K562 (cell line): ENCODE measurements at regions not wholly inside any gene's neighbourhood (a gene's known extent, or its start where the extent isn't known, plus 50 kb on each side); places are given as distances from the start of the nearest gene placed in this dataset.

Source experiments
- ATAC-seq: fragments of 200-7000 bp; cut with Tn5 transposase; 3 replicates; pipeline ENCODE4 v1.9.1; 2020; ENCODE audit warnings: moderate library complexity
- BruUV-seq: library from RNA; stranded (reverse); fragments of 400-500 nt; replicated peaks from 2 replicates; lab custom pipeline; 2021; lab: Mats Ljungman, UMichigan
- CTCF ChIA-PET: fragments of 300-600 bp; formaldehyde crosslinking; extraction: SDS; loops from one replicate; lab custom pipeline; 2021; ENCODE audit warnings: low intra/inter-chr PET ratio; lab: Yijun Ruan, JAX
- POLR2A ChIA-PET: fragments of 300-600, 350-650 bp; sonication (Branson Sonifier 250); formaldehyde crosslinking; extraction: SDS; loops from one replicate; lab custom pipeline; 2021; ENCODE audit warnings: antibody characterized with exemption, inconsistent platforms; lab: Yijun Ruan, JAX
- DNase-seq, 4 experiments: peaks; one replicate each; pipeline versions ENCODE4 v3.0.0 to v3.0.0-alpha.2; 2011 to 2018; ENCODE audit warnings: low spot score in 3 of 4, mixed read lengths in 3 of 4; ENCODE audit errors: extremely low read depth in 1 of 4
- FAIRE-seq: peaks from 2 replicates; lab custom pipeline; 2011; peaks lifted over from hg19 to GRCh38; lab: Jason Lieb, UNC
- H2AFZ ChIP-seq: 2 replicates; pipeline ENCODE4 v1.6.0; 2011; ENCODE audit warnings: low read depth, low read length, control low read depth, inconsistent platforms
- H3K27ac ChIP-seq: fragments of 200-600 bp; 3 replicates; pipeline ENCODE4 v1.8.0; 2011; ENCODE audit warnings: low read depth, mild to moderate bottlenecking, control low read depth, inconsistent platforms, low read length, moderate library complexity, mixed read lengths; ENCODE audit errors: extremely low read depth
- H3K27me3 ChIP-seq, 2 experiments: fragments of 300-600 bp in 1 of 2; 2 replicates in 1 of 2; 3 replicates in 1 of 2; pipeline versions ENCODE4 v1.6.0 to v1.8.0; 2011; ENCODE audit warnings: inconsistent platforms in 2 of 2, low read length in 2 of 2, mild to moderate bottlenecking in 1 of 2, mixed read lengths in 1 of 2, moderate library complexity in 1 of 2; ENCODE audit not compliant: control insufficient read depth in 2 of 2, insufficient read depth in 2 of 2
- H3K36me3 ChIP-seq: fragments of 300-600 bp; 3 replicates; pipeline ENCODE4 v1.8.0; 2011; ENCODE audit warnings: mild to moderate bottlenecking, low read length, inconsistent platforms; ENCODE audit not compliant: control insufficient read depth, insufficient read depth
- H3K4me1 ChIP-seq, 2 experiments: fragments of 200-600 bp in 1 of 2; replicated peaks in 1 of 2; 2 replicates in 1 of 2; 3 replicates in 1 of 2; pipeline versions ENCODE4 v1.5.1 to v1.8.0; 2011; ENCODE audit warnings: inconsistent platforms in 2 of 2, low read length in 2 of 2, mild to moderate bottlenecking in 1 of 2, mixed read lengths in 1 of 2, moderate library complexity in 1 of 2; ENCODE audit not compliant: control insufficient read depth in 2 of 2, insufficient read depth in 2 of 2
- H3K4me2 ChIP-seq: 2 replicates; pipeline ENCODE4 v1.6.1; 2011; ENCODE audit warnings: low read length, control low read depth, inconsistent platforms, mixed read lengths; ENCODE audit not compliant: insufficient read depth
- H3K4me3 ChIP-seq: fragments of 200-600 bp; sonication (generic), shearing (Covaris generic); 2 replicates; pipeline ENCODE4 v1.5.1; 2016; ENCODE audit warnings: control low read depth, inconsistent platforms
- H3K79me2 ChIP-seq: fragments of 200-600 bp; 3 replicates; pipeline ENCODE4 v1.8.0; 2011; ENCODE audit warnings: low read length, inconsistent platforms; ENCODE audit not compliant: control insufficient read depth, insufficient read depth
- H3K9ac ChIP-seq, 2 experiments: 2 replicates each; pipeline versions ENCODE4 v1.6.0 to v1.6.1; 2011; ENCODE audit warnings: low read depth in 2 of 2, low read length in 2 of 2, control low read depth in 1 of 2, inconsistent platforms in 1 of 2, mild to moderate bottlenecking in 1 of 2, mixed read lengths in 1 of 2; ENCODE audit not compliant: insufficient read depth in 1 of 2
- H3K9me1 ChIP-seq: one replicate; pipeline ENCODE4 v1.6.0; 2011; ENCODE audit warnings: inconsistent platforms, mild to moderate bottlenecking, low read length, moderate library complexity; ENCODE audit not compliant: control insufficient read depth, insufficient read depth
- H3K9me3 ChIP-seq: replicated peaks from 2 replicates; pipeline ENCODE4 v1.5.1; 2011; ENCODE audit warnings: low read depth, low read length, inconsistent platforms; ENCODE audit not compliant: control insufficient read depth, insufficient read depth
- H4K20me1 ChIP-seq: replicated peaks from 2 replicates; pipeline ENCODE4 v1.6.1; 2011; ENCODE audit warnings: low read length, inconsistent platforms, mixed read lengths; ENCODE audit not compliant: control insufficient read depth, insufficient read depth
- EGR1 ChIP-seq: fragments of 450-650 bp; conservative IDR thresholded peaks from 2 replicates; pipeline ENCODE4 v1.6.1; 2017; ENCODE audit warnings: mild to moderate bottlenecking
- EHMT2 ChIP-seq: fragments of 450-650 bp; IDR thresholded peaks from 2 replicates; pipeline ENCODE4 v1.6.1; 2018; ENCODE audit warnings: antibody characterized with exemption
- IRF1 ChIP-seq: sonication (generic); formaldehyde crosslinking; IDR thresholded peaks from 2 replicates; pipeline ENCODE4 v1.8.0; 2022; ENCODE audit warnings: missing genetic modification reagents, mild to moderate bottlenecking, borderline replicate concordance
- L3MBTL2 ChIP-seq: fragments of 450-650 bp; IDR thresholded peaks from 2 replicates; pipeline ENCODE4 v1.6.1; 2016; ENCODE audit warnings: mild to moderate bottlenecking, moderate library complexity
- MAFG ChIP-seq: fragments of 450-650 bp; conservative IDR thresholded peaks from 2 replicates; pipeline ENCODE4 v1.6.1; 2016; ENCODE audit warnings: missing genetic modification characterization, missing compliant biosample characterization
- NFE2 ChIP-seq: IDR thresholded peaks from 2 replicates; pipeline ENCODE4 v1.6.1; 2014; ENCODE audit warnings: antibody characterized with exemption, low read depth
- NKRF ChIP-seq: fragments of 450-650 bp; IDR thresholded peaks from 2 replicates; pipeline ENCODE4 v1.6.1; 2016; ENCODE audit warnings: borderline replicate concordance
- STAG1 ChIP-seq: sonication (generic); formaldehyde crosslinking; IDR thresholded peaks from 2 replicates; pipeline ENCODE4 v1.5.0; 2020; ENCODE audit warnings: missing genetic modification reagents, borderline replicate concordance
- TFE3 ChIP-seq: fragments of 450-650 bp; formaldehyde crosslinking; IDR thresholded peaks from 2 replicates; pipeline ENCODE4 v1.4.0; 2020; ENCODE audit warnings: mild to moderate bottlenecking, mixed read lengths
- XRCC3 ChIP-seq: fragments of 450-650 bp; IDR thresholded peaks from 2 replicates; pipeline ENCODE4 v1.6.1; 2017; ENCODE audit warnings: mild to moderate bottlenecking, moderate library complexity
- ZNF316 ChIP-seq: fragments of 450-650 bp; IDR thresholded peaks from 2 replicates; pipeline ENCODE4 v1.6.1; 2016
- WGBS: fragments of 100-300 bp; shearing (Covaris generic); methylation state at CpG from one replicate; pipeline ENCODE4 v1.1.6; 2016; ENCODE audit warnings: low coverage, mixed read lengths; ENCODE audit not compliant: insufficient coverage; ENCODE audit errors: missing lambda C conversion rate; 5-methylcytosine and 5-hydroxymethylcytosine counted together
- in situ Hi-C: fragments of 300-500 bp; cut with MboI; formaldehyde crosslinking; loops from 4 replicates; pipeline ENCODE4 v1.15.0; 2018; ENCODE audit warnings: inconsistent platforms, mixed read lengths
- intact Hi-C: fragments of 100-400 bp; cut with micrococcal nuclease; formaldehyde crosslinking; loops from 2 replicates; pipeline ENCODE4 v1.14.2; 2022

- WGBS: 6% methylated on average over 6 of the region's 8 CpGs
- Histone ChIP-seq H4K20me1 (no peaks in the 10 kb centered on the region; the same call in 1 of the 2 replicates), H3K9ac (no peak overlapping the region), H3K4me1 (peaks cover 0 to 16% of the 10 kb centered on the region in 2 experiments; a peak in 2 of 5 replicates), H3K4me2 (no peak overlapping the region), H2AFZ (no peak overlapping the region), H3K27me3 (peaks cover 2 to 49% of the 10 kb centered on the region in 2 experiments; a peak in 4 of 5 replicates), H3K27ac (no peak overlapping the region), H3K9me1 (no peaks in the 10 kb centered on the region), H3K36me3 (no peaks in the 10 kb centered on the region), H3K79me2 (no peaks in the 10 kb centered on the region), H3K9me3 (no peaks in the 10 kb centered on the region), H3K4me3 (no peak overlapping the region)
- TF ChIP-seq L3MBTL2 (no peak), TFE3 (CRISPR knock-in tag) (no peak), ZNF316 (0 out of 2 replicates have a peak, but pooled peaks have one; percentile 2), MAFG (tag) (peak; percentile 27; the same call in 1 of the 2 replicates), EGR1 (no peak), NKRF (no peak), XRCC3 (no peak), IRF1 (CRISPR knock-in tag) (no peak), NFE2 (peak; percentile 52), EHMT2 (no peak), STAG1 (CRISPR knock-in tag) (no peak)
- no peak for DNase-seq
- POLR2A ChIA-PET: no interaction called here
- BruUV-seq: no TSS peak
- CTCF ChIA-PET: no interaction called here
- no peak for ATAC-seq
- in situ Hi-C loops (no loop called here), intact Hi-C loops (no loop called here)
- FAIRE-seq: no peak
Observed at GRCh38 chr4:152101556-152102435, 341.0 kb upstream of the GATB start.
